NCI-H1930 (cell line): ENCODE measurements at regions not wholly inside any gene's neighbourhood (a gene's known extent, or its start where the extent isn't known, plus 50 kb on each side); places are given as distances from the start of the nearest gene placed in this dataset.
"Not testable (repeated sequence)": the region's sequence is repeated elsewhere in the genome, so short reads cannot be mapped to it uniquely, and the experiment has no call there.

Source experiments
- DNase-seq, 2 experiments: peaks; one replicate each; lab custom pipeline; 2025; lab: John Stamatoyannopoulos, UW

- DNase-seq: no peak
Measured at GRCh38 chr16:72455743-72456659, 284.0 kb upstream of the PMFBP1 start.

- DNase-seq: not testable (repeated sequence)
Measured at GRCh38 chr16:72453856-72454255, 281.9 kb upstream of the PMFBP1 start.

GRCh38 chr16:72444696-72445095 lies 272.7 kb upstream of the PMFBP1 start:
- DNase-seq: no peak

GRCh38 chr16:72443809-72444208 lies 271.9 kb upstream of the PMFBP1 start:
- DNase-seq: no peak

GRCh38 chr16:72442385-72443158 lies 270.6 kb upstream of the PMFBP1 start:
- no peak for DNase-seq

GRCh38 chr16:72437891-72438290 lies 265.9 kb upstream of the PMFBP1 start:
- DNase-seq: no peak

GRCh38 chr16:72434159-72434558 lies 262.2 kb upstream of the PMFBP1 start:
- no peak for DNase-seq

- no peak for DNase-seq
Measured at GRCh38 chr16:72430121-72430520, 258.2 kb upstream of the PMFBP1 start.

GRCh38 chr16:72429671-72430081 lies 257.7 kb upstream of the PMFBP1 start:
- DNase-seq: no peak

GRCh38 chr16:72428681-72429376 lies 256.9 kb upstream of the PMFBP1 start:
- DNase-seq: no peak

- DNase-seq: no peak
Measured at GRCh38 chr16:72427783-72428331, 255.9 kb upstream of the PMFBP1 start.

GRCh38 chr16:72427051-72427782 lies 255.3 kb upstream of the PMFBP1 start:
- no peak for DNase-seq

GRCh38 chr16:72426386-72426785 lies 254.4 kb upstream of the PMFBP1 start:
- no peak for DNase-seq

- DNase-seq: no peak
Measured at GRCh38 chr16:72425571-72426341, 253.8 kb upstream of the PMFBP1 start.

GRCh38 chr16:72424757-72425156 lies 252.8 kb upstream of the PMFBP1 start:
- no peak for DNase-seq

- no peak for DNase-seq
Measured at GRCh38 chr16:72422308-72422897, 250.4 kb upstream of the PMFBP1 start.

- no peak for DNase-seq
Measured at GRCh38 chr16:72419638-72420037, 247.7 kb upstream of the PMFBP1 start.

- no peak for DNase-seq
Measured at GRCh38 chr16:72415379-72415778, 243.4 kb upstream of the PMFBP1 start.

- DNase-seq: no peak
Measured at GRCh38 chr16:72410492-72410891, 238.5 kb upstream of the PMFBP1 start.

- no peak for DNase-seq
Measured at GRCh38 chr16:72409423-72409822, 237.5 kb upstream of the PMFBP1 start.
